Suprapubic skin (tissue), 3 donors: ENCODE measurements at regions not wholly inside any gene's neighbourhood (a gene's known extent, or its start where the extent isn't known, plus 50 kb on each side); places are given as distances from the start of the nearest gene placed in this dataset.
"Not testable (repeated sequence)": the region's sequence is repeated elsewhere in the genome, so short reads cannot be mapped to it uniquely, and the experiment has no call there.

Experiments
- POLR2A ChIP-seq, 2 donors: fragments of 450-650 bp; IDR thresholded peaks; one replicate each; pipeline ENCODE4 v1.6.1; 2017; ENCODE audit warnings: antibody characterized with exemption in 2 of 2, mild to moderate bottlenecking in 2 of 2, moderate library complexity in 2 of 2
- TF ChIP-seq, protein P1 (sequence below), 2 donors: fragments of 200-600 bp in 1 of 2; fragments of 450-650 bp in 1 of 2; sonication (generic) in 1 of 2; IDR thresholded peaks; one replicate each; pipeline ENCODE4 v1.5.1; 2016 to 2019; ENCODE audit warnings: antibody characterized with exemption in 2 of 2, mild to moderate bottlenecking in 1 of 2, moderate library complexity in 1 of 2

DNA sequence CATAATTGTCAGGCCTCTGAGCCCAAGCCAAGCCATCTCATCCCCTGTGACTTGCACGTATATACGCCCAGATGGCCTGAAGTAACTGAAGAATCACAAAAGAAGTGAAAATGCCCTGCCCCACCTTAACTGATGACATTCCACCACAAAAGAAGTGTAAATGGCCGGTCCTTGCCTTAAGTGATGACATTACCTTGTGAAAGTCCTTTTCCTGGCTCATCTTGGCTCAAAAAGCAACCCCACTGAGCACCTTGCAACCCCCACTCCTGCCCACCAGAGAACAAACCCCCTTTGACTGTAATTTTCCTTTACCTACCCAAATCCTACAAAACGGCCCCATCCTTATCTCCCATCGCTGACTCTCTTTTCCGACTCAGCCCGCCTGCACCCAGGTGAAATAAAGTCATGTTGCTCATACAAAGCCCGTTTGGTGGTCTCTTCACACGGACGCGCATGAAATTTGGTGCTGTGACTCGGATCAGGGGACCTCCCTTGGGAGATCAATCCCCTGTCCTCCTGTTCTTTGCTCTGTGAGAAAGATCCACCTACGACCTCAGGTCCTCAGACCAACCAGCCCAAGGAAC lies 692.1 kb downstream of the EFNA5 start:
- TF ChIP-seq POLR2A (IDR thresholded peaks at IDR 0.05), result not testable (repeated sequence)
- TF ChIP-seq, protein P1, sequence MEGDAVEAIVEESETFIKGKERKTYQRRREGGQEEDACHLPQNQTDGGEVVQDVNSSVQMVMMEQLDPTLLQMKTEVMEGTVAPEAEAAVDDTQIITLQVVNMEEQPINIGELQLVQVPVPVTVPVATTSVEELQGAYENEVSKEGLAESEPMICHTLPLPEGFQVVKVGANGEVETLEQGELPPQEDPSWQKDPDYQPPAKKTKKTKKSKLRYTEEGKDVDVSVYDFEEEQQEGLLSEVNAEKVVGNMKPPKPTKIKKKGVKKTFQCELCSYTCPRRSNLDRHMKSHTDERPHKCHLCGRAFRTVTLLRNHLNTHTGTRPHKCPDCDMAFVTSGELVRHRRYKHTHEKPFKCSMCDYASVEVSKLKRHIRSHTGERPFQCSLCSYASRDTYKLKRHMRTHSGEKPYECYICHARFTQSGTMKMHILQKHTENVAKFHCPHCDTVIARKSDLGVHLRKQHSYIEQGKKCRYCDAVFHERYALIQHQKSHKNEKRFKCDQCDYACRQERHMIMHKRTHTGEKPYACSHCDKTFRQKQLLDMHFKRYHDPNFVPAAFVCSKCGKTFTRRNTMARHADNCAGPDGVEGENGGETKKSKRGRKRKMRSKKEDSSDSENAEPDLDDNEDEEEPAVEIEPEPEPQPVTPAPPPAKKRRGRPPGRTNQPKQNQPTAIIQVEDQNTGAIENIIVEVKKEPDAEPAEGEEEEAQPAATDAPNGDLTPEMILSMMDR (IDR thresholded peaks at IDR 0.05), result not testable (repeated sequence)
